VCaP (cell line): ENCODE measurements at regions not wholly inside any gene's neighbourhood (a gene's known extent, or its start where the extent isn't known, plus 50 kb on each side); places are given as distances from the start of the nearest gene placed in this dataset.

ENCODE experiments used
- H3K27ac ChIP-seq: fragments of 450-650 bp; 2 replicates; pipeline ENCODE4 v1.5.1; 2017
- CTCF ChIP-seq: fragments of 450-650 bp; conservative IDR thresholded peaks from 2 replicates; pipeline ENCODE4 v1.5.1; 2017; ENCODE audit warnings: mild to moderate bottlenecking, moderate library complexity

- TF ChIP-seq CTCF = no peak
- no peak overlapping the region for H3K27ac ChIP-seq
Observed at GRCh38 chr2:164146441-164146840, 410.6 kb upstream of the FIGN start.

GRCh38 chr2:164145093-164145987, 409.5 kb upstream of the FIGN start:
- no peak for TF ChIP-seq CTCF
- H3K27ac ChIP-seq = no peak overlapping the region

GRCh38 chr2:164143183-164143930, 407.5 kb upstream of the FIGN start:
- no peak for TF ChIP-seq CTCF
- no peak overlapping the region for H3K27ac ChIP-seq

- no peak overlapping the region for H3K27ac ChIP-seq
Observed at GRCh38 chr2:164142755-164143154, 406.9 kb upstream of the FIGN start.

GRCh38 chr2:164141271-164141670, 405.5 kb upstream of the FIGN start:
- TF ChIP-seq CTCF = no peak
- no peak overlapping the region for H3K27ac ChIP-seq

More at GRCh38 chr2:164142755-164143154, 406.9 kb upstream of the FIGN start:
- TF ChIP-seq CTCF = no peak

- no peak for TF ChIP-seq CTCF
- H3K27ac ChIP-seq = no peak overlapping the region
Observed at GRCh38 chr2:164138750-164139149, 402.9 kb upstream of the FIGN start.

- no peak for TF ChIP-seq CTCF
- no peak overlapping the region for H3K27ac ChIP-seq
Observed at GRCh38 chr2:164134336-164134735, 398.5 kb upstream of the FIGN start.
